Gastroesophageal sphincter (tissue), 3 donors: ENCODE measurements at regions not wholly inside any gene's neighbourhood (a gene's known extent, or its start where the extent isn't known, plus 50 kb on each side); places are given as distances from the start of the nearest gene placed in this dataset.

Experiments used
- EP300 ChIP-seq: sonication (generic); formaldehyde crosslinking; IDR thresholded peaks from one replicate; pipeline ENCODE4 v1.6.1; 2017; ENCODE audit warnings: antibody characterized with exemption, mild to moderate bottlenecking
- POLR2A ChIP-seq, 2 donors: fragments of 450-650 bp; IDR thresholded peaks; one replicate each; pipeline ENCODE4 v1.6.1; 2017; ENCODE audit warnings: antibody characterized with exemption in 2 of 2, mild to moderate bottlenecking in 2 of 2, moderate library complexity in 1 of 2
- TF ChIP-seq, protein P1 (sequence below), 4 experiments: fragments of 200-600 bp in 2 of 4; fragments of 450-650 bp in 2 of 4; sonication (generic) in 1 of 4; IDR thresholded peaks; one replicate each; pipeline ENCODE4 v1.5.1; 2017 to 2019; ENCODE audit warnings: antibody characterized with exemption in 4 of 4, mild to moderate bottlenecking in 2 of 4, moderate library complexity in 2 of 4

DNA sequence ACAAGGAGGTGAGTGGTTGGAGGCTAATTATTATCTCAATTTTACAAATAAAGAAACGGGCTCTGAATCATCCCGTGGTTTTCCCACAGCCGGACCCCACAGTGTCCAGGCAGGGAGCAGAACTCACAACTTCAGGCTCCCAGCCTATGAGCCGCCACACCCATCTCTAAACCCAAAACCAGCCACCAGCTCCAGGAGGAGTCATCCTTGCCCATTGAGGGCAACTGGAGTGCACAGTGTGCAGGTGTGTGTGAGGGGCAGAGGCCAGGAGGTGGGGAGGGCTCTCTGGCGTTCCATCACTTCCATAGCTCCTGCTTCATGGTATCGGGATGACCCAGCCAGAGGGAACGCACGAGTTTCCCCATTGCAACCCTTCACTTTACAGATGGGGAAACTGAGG, 144.5 kb downstream of the CYP26B1 start:
- TF ChIP-seq POLR2A (IDR thresholded peaks at IDR 0.05), result no peak
- TF ChIP-seq, protein P1, sequence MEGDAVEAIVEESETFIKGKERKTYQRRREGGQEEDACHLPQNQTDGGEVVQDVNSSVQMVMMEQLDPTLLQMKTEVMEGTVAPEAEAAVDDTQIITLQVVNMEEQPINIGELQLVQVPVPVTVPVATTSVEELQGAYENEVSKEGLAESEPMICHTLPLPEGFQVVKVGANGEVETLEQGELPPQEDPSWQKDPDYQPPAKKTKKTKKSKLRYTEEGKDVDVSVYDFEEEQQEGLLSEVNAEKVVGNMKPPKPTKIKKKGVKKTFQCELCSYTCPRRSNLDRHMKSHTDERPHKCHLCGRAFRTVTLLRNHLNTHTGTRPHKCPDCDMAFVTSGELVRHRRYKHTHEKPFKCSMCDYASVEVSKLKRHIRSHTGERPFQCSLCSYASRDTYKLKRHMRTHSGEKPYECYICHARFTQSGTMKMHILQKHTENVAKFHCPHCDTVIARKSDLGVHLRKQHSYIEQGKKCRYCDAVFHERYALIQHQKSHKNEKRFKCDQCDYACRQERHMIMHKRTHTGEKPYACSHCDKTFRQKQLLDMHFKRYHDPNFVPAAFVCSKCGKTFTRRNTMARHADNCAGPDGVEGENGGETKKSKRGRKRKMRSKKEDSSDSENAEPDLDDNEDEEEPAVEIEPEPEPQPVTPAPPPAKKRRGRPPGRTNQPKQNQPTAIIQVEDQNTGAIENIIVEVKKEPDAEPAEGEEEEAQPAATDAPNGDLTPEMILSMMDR (IDR thresholded peaks at IDR 0.05), result no peak
- TF ChIP-seq EP300, result no peak
